ENCODE measurements at regions not wholly inside any gene's neighbourhood (a gene's known extent, or its start where the extent isn't known, plus 50 kb on each side); places are given as distances from the start of the nearest gene placed in this dataset.
"Not testable (repeated sequence)": the region's sequence is repeated elsewhere in the genome, so short reads cannot be mapped to it uniquely, and the experiment has no call there.

DNA sequence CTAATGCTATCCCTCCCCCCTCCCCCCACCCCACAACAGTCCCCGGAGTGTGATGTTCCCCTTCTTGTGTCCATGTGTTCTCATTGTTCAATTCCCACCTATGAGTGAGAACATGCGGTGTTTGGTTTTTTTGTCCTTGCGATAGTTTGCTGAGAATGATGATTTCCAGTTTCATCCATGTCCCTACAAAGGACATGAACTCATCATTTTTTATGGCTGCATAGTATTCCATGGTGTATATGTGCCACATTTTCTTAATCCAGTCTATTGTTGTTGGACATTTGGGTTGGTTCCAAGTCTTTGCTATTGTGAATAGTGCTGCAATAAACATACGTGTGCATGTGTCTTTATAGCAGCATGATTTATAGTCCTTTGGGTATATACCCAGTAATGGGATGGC lies 133.7 kb upstream of the ANK3 start:
- H3K27ac Mint-ChIP-seq, H3K4me1 Mint-ChIP-seq, H3K9me3 Mint-ChIP-seq, DNase-seq, CTCF ChIA-PET, H3K36me3 Mint-ChIP-seq, H3K4me3 Mint-ChIP-seq, H3K27me3 Mint-ChIP-seq: not testable (repeated sequence)

DNA sequence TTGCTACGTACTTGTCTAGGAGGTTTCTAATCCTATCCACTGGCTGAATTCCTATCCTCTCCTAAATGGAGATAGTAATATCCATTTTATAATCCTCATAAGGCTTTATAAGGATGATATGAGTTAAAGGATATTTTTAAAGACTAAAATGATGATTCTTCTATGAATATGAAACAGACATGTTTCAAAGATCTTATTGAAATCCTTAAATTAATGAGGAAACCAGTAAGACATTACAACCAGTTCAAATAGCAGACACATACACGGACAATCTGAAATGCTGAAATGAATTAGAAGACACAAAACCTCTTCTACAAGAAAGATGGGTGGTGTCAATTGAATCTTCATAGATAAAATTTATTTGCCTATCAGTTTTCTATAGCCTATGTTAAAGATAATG lies 132.9 kb upstream of the ANK3 start:
- no peak overlapping the region for H3K27ac Mint-ChIP-seq
- CTCF ChIA-PET, result no interaction called here
- no peak overlapping the region for H3K4me3 Mint-ChIP-seq
- peaks cover 2% of the 10 kb centered on the region for H3K36me3 Mint-ChIP-seq
- H3K9me3 Mint-ChIP-seq, result peaks cover 2% of the 10 kb centered on the region
- no peak for DNase-seq
- H3K4me1 Mint-ChIP-seq, result no peaks in the 10 kb centered on the region
- H3K27me3 Mint-ChIP-seq, result no peaks in the 10 kb centered on the region

DNA sequence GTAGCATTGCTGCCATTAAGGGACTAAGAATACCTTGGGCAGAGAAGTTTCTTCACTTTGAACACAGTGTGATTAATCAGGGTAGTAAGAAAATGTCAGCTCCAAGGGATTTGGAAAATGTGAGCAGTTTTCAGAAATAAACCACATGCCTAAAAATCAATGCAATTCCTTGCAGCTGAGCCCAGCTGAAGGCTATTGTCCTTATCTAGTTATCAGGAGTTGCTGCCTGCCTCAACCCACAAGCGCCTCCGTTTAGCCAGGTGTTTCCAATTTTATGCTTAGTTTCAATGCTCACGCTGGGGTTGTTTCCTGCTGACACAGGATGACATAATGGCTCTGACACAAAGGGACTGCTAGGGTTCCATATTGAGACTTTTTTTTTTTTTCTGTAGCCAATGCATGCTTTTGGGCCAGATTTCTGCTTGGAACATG lies 132.3 kb upstream of the ANK3 start:
- Mint-ChIP-seq H3K9me3 (peaks cover 2% of the 10 kb centered on the region), H3K27ac (no peak overlapping the region), H3K4me1 (no peaks in the 10 kb centered on the region), H3K4me3 (no peak overlapping the region), H3K27me3 (no peaks in the 10 kb centered on the region), H3K36me3 (peaks cover 2% of the 10 kb centered on the region)
- no peak for DNase-seq
- CTCF ChIA-PET, result no interaction called here

DNA sequence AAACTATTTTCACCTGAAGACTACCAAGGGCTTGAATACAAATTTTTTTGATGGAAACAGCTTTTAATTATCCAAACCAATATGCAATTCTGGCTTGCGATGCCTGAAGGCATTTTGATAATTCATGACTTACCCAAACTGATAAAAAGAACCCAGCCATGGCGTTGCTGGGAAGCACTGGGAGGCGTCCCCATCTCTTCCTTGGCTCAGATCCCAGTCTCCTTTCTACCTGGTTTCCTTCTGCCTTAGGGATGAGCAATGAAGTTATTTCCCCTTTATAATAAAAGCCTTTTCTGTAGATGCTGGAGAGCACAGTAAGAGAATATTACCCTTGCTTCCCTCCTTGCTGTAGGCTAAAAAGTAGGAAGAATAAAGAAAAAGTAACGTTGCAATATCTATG lies 129.1 kb upstream of the ANK3 start:
- Mint-ChIP-seq H3K27me3 (no peaks in the 10 kb centered on the region), H3K9me3 (no peaks in the 10 kb centered on the region), H3K4me1 (no peaks in the 10 kb centered on the region), H3K4me3 (no peak overlapping the region), H3K27ac (no peak overlapping the region), H3K36me3 (no peaks in the 10 kb centered on the region)
- CTCF ChIA-PET, result no interaction called here
- DNase-seq, result no peak

DNA sequence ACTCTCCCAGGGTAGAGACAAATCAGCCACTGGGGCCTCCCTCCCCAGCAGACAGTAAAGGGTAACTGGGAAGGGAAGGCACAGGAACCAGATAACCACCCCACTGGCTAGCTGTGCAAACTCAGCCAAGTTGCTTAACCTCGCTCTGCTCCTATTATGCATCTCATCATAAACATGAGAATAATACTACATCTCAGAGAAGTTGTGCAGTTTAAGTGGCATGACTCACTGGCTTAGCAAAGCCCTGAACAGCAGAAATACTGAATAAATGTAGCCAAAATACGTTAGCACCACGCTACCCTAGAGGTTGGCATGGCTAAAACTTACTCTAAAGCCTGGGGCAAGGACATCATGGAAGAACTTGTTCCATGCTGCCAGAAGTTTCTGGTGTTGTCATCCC lies 128.1 kb upstream of the ANK3 start:
- DNase-seq, result no peak
- H3K27me3 Mint-ChIP-seq, result no peaks in the 10 kb centered on the region
- H3K4me3 Mint-ChIP-seq, result no peak overlapping the region
- H3K4me1 Mint-ChIP-seq, result no peaks in the 10 kb centered on the region
- no peaks in the 10 kb centered on the region for H3K9me3 Mint-ChIP-seq
- no peak overlapping the region for H3K27ac Mint-ChIP-seq
- CTCF ChIA-PET, result no interaction called here
- H3K36me3 Mint-ChIP-seq, result no peaks in the 10 kb centered on the region

DNA sequence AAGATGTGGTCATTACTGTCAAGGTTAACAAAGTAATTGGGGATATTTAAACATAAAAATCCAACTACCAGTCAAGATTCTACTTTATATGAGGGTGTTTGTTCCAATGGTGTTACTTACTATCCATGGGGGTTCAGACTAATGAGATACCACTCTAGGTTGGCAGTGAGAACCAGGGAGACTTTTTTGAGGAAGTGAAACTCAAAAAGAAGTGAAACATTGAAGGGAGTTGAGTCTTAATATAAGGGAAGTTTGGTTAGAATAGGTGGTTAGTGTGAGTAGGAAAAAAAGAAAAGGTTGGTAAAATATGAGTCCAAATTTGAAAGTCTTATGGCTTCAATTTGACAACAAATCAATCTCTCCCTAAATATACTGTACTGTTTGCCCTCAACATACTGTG lies 123.6 kb upstream of the ANK3 start:
- Mint-ChIP-seq H3K9me3 (no peaks in the 10 kb centered on the region), H3K4me1 (no peaks in the 10 kb centered on the region), H3K4me3 (no peak overlapping the region), H3K36me3 (no peaks in the 10 kb centered on the region), H3K27me3 (no peaks in the 10 kb centered on the region), H3K27ac (no peak overlapping the region)
- CTCF ChIA-PET, result no interaction called here
- DNase-seq, result no peak

DNA sequence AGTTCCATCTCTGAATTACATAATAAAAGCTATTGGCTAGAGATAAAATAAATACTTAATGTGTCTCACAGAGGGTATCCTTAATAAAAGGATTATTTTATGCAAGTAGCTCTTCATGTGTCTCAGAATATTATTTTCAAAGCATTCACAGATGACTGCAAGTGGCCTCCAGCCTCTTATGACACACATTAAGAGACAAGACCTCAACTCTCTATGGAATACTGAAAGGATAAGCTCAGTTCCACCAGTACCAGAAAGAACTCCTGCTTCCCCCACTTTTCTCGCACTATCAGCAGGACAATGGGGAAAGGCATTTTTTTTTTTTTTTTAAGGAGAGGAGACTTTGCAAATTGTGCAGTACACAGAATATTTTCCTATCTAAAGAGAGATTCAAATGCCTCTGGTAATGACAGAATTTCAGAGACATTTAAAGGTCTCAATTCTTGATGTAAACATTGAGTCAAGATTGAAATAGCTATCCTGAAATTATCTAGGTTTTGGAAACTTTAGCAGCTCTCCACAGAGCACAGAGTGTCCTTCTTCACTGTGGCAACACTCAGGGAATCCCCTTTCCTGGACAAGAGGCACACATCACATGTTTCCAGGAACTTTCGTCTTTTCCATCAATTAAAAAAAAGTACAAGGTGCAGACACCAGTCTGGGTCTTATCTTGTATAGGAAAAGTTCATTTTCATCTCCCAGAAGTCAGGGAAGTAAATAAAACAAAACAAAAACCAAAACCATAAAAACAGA lies 122.0 kb upstream of the ANK3 start:
- no peak for DNase-seq
- no peaks in the 10 kb centered on the region for H3K36me3 Mint-ChIP-seq
- H3K4me1 Mint-ChIP-seq, result no peaks in the 10 kb centered on the region
- no peak overlapping the region for H3K27ac Mint-ChIP-seq
- no peaks in the 10 kb centered on the region for H3K9me3 Mint-ChIP-seq
- CTCF ChIA-PET, result no interaction called here
- no peak overlapping the region for H3K4me3 Mint-ChIP-seq
- no peaks in the 10 kb centered on the region for H3K27me3 Mint-ChIP-seq

DNA sequence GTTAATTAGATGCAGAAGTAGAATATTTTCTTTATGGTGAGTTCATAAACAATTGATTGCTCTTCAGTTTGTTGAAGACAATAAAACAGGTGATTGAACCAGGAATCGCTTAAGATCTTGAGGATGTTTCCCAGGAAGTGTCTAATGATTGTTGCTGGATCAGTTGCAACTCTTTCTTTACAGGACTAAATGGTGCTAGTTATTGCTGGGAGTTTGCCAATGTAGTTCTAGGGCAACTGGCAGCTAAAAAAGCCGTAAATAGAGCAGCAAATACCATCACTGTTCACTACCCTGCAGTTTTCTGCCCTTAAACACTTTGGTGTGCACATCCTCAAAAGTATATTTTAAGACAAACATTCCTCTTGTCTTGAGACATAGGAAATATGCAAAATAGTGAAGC lies 119.2 kb upstream of the ANK3 start:
- no peak overlapping the region for H3K4me3 Mint-ChIP-seq
- CTCF ChIA-PET, result no interaction called here

DNA sequence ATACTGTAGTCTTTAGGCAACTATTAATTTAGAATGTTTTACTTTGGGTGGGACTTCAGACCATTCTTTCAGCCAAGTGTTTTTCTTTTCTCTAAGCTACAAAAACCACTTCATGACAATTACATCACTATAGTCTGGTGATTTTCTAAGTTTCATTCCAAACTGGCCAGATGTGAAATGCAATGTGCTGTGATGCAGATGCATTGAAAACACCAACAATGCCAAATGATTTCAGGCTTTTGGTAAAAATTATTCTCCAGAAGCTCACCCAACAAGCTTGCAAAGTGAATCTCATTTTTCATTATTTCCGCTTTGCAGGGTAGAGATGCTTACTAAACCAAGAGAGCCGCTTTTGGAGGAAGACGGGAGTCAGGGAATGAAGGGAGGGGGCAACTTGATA lies 118.4 kb upstream of the ANK3 start:
- Mint-ChIP-seq H3K27ac (no peak overlapping the region), H3K4me3 (no peak overlapping the region)
- CTCF ChIA-PET, result no interaction called here

More for the DNA sequence above, 119.2 kb upstream of the ANK3 start:
- H3K9me3 Mint-ChIP-seq, result no peaks in the 10 kb centered on the region
- H3K27ac Mint-ChIP-seq, result no peak overlapping the region
- no peaks in the 10 kb centered on the region for H3K36me3 Mint-ChIP-seq
- no peaks in the 10 kb centered on the region for H3K27me3 Mint-ChIP-seq
- no peak for DNase-seq
- H3K4me1 Mint-ChIP-seq, result no peaks in the 10 kb centered on the region

DNA sequence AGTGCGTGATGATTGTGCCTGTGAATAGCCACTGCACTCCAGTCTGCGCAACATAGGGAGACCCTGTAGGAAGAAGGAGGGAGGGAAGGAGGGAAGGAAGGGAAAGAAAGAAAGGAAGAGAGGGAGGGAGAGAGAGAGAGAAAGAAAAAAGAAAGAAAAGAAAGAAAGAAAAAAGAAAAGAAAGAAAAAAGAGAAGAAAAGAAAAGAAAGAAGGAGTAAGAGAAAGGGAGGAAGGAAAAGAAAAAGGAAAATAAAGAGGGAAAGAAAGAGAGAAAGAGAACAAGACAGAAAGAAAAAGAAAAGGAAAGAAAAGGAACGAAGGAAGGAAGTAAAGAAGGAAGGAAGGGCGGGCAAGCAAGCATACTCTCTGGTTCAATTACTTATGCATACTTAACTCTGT lies 112.9 kb upstream of the ANK3 start:
- no peaks in the 10 kb centered on the region for H3K36me3 Mint-ChIP-seq
- H3K27ac Mint-ChIP-seq, result no peak overlapping the region
- no peak overlapping the region for H3K4me3 Mint-ChIP-seq
- H3K9me3 Mint-ChIP-seq, result no peaks in the 10 kb centered on the region
- no peaks in the 10 kb centered on the region for H3K27me3 Mint-ChIP-seq
- CTCF ChIA-PET, result no interaction called here
- no peaks in the 10 kb centered on the region for H3K4me1 Mint-ChIP-seq
- no peak for DNase-seq

More for the DNA sequence above, 118.4 kb upstream of the ANK3 start:
- Mint-ChIP-seq H3K9me3 (no peaks in the 10 kb centered on the region), H3K36me3 (no peaks in the 10 kb centered on the region), H3K27me3 (no peaks in the 10 kb centered on the region), H3K4me1 (no peaks in the 10 kb centered on the region)
- no peak for DNase-seq

DNA sequence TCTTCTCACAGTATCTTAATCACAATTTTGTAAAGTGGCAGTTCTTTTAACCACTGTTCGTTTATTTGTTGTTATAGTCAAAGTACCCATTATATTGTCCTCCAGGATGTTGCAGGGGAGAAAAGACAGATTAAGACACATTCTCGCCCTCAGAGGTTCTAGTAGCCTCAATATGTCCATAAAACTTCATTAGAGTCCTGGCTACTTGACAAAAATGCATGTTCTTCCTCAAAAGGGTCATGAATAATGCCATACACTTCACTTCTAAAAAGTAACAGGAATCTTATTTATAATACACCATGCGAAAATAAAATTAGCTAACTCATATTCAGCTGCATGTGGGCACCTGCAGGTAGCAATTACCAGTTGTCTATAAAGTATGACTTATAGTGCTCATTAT lies 109.3 kb upstream of the ANK3 start:
- Mint-ChIP-seq H3K36me3 (no peaks in the 10 kb centered on the region), H3K4me3 (no peak overlapping the region), H3K4me1 (no peaks in the 10 kb centered on the region), H3K9me3 (no peaks in the 10 kb centered on the region), H3K27me3 (no peaks in the 10 kb centered on the region), H3K27ac (no peak overlapping the region)
- DNase-seq, result no peak
- CTCF ChIA-PET, result no interaction called here

DNA sequence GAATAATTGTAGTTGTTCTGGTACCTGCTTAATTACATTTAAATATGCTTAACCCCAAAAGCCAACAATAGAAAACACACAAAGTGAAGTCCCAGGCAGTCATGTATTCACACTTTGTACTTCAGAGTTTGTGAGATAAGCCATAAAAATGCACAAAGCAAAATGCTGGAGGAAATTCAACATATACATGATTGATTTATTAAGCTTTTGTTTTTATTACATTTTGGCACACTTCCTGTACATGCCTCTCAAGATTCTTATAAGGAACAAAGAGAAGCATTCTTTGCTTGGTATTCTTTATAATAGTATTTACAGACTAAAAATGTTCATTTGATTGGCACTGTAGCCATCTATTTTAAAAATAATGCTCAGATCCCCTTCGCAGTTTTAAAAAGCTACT lies 107.7 kb upstream of the ANK3 start:
- no peaks in the 10 kb centered on the region for H3K9me3 Mint-ChIP-seq
- no peaks in the 10 kb centered on the region for H3K36me3 Mint-ChIP-seq
- no peak overlapping the region for H3K27ac Mint-ChIP-seq
- H3K27me3 Mint-ChIP-seq, result no peaks in the 10 kb centered on the region
- no peaks in the 10 kb centered on the region for H3K4me1 Mint-ChIP-seq
- CTCF ChIA-PET, result no interaction called here
- H3K4me3 Mint-ChIP-seq, result no peak overlapping the region
- DNase-seq, result no peak

DNA sequence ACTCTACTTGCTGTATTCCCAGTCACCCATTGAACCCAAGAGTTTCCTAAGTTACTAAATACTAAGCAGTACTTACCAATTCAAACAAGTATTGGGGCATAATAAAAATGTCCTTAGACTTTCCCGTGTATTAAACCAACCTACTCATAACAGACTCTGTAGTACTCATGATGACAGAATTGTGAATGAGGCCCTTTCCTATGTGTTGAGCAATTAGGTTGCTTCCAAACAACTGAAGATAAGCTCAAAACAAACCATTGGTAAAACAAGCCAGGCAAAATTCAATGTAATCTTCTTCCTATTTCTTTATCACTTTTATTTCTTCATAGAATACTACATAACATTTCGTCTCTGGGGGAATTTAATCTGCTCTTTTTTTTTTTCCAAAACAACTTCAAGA lies 106.5 kb upstream of the ANK3 start:
- no peak overlapping the region for H3K27ac Mint-ChIP-seq
- CTCF ChIA-PET, result no interaction called here
- no peak overlapping the region for H3K4me3 Mint-ChIP-seq
- no peaks in the 10 kb centered on the region for H3K4me1 Mint-ChIP-seq
- H3K36me3 Mint-ChIP-seq, result no peaks in the 10 kb centered on the region
- DNase-seq, result no peak
- no peaks in the 10 kb centered on the region for H3K27me3 Mint-ChIP-seq
- no peaks in the 10 kb centered on the region for H3K9me3 Mint-ChIP-seq

DNA sequence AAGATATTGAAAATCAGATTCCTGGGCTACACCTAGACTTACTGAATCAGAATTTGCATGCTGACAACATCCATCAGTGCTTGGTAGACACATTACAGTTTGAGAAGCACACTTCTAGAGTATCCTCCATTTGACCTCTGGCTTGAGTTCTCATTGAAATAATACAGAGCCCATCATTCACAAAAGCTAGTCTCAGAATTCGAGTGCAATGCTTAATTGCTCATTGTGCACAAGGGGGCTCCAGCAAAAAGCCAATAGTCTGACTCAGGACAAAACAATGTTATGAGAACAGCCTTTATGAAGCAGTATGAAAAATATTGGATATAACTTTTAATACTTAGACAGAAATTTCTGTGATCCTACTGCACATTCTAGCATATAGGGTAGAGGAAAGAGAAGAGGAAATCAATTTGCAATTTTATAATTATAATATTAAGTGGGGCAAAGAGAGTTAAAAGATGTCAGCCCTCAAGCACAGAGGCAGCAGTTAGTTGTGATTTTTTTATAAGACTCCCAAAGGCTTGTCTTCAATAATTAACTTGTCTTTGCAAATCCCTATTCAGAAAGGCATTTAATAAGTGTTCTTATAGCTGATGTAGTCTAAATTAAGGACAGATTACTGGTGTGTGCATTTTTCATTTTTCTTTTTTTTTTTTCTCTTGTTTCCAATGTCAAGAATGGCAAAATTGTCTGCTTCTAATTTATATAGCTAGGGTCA lies 105.8 kb upstream of the ANK3 start:
- Mint-ChIP-seq H3K36me3 (no peaks in the 10 kb centered on the region), H3K27me3 (no peaks in the 10 kb centered on the region), H3K27ac (no peak overlapping the region), H3K9me3 (no peaks in the 10 kb centered on the region), H3K4me1 (no peaks in the 10 kb centered on the region), H3K4me3 (no peak overlapping the region)
- CTCF ChIA-PET, result no interaction called here
- no peak for DNase-seq

DNA sequence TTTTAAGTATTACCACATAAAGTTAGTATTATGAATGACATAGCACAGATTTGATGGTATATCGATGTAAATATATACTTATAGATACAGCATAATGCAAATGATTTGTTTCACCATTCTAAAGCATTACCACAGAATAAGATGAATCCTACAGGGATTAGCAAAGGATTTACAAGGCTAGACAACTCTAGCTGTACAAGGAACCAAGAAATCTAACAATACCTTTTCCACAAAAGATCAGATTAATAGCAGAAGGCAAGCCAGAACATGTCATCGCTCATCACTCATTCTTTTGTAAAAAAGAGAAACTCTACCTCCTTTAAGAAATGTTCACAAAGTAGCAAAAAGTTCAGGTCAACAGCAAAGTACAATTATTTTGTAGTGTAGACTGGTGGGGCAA lies 105.1 kb upstream of the ANK3 start:
- CTCF ChIA-PET, result no interaction called here
- DNase-seq, result no peak
- peaks cover 2% of the 10 kb centered on the region for H3K4me1 Mint-ChIP-seq

More for the DNA sequence above, 105.1 kb upstream of the ANK3 start:
- Mint-ChIP-seq H3K27me3 (no peaks in the 10 kb centered on the region), H3K27ac (no peak overlapping the region), H3K4me3 (no peak overlapping the region), H3K36me3 (no peaks in the 10 kb centered on the region), H3K9me3 (no peaks in the 10 kb centered on the region)

Measured in activated naive CD4-positive, alpha-beta T cell treated with anti-CD3 and anti-CD28 coated beads, Interleukin-2, amount 10 ng/mL, durations not matched to agents 7 days and 5 days (primary cell).